Smooth muscle cell (in vitro differentiated cells): ENCODE measurements at regions not wholly inside any gene's neighbourhood (a gene's known extent, or its start where the extent isn't known, plus 50 kb on each side); places are given as distances from the start of the nearest gene placed in this dataset.

Source experiments
- DNase-seq: peaks from one replicate; lab custom pipeline; 2025; ENCODE audit not compliant: unreplicated experiment; lab: John Stamatoyannopoulos, UW
- H2AFZ ChIP-seq: fragments of 200-600 bp; sonication (generic); 2 replicates; pipeline ENCODE4 v1.6.0; 2016; ENCODE audit warnings: antibody characterized with exemption, low read depth, mild to moderate bottlenecking
- H3F3A ChIP-seq: fragments of 200-600 bp; sonication (generic); 2 replicates; pipeline ENCODE4 v1.6.0; 2017; ENCODE audit warnings: antibody characterized with exemption, low read depth
- H3K27ac ChIP-seq: fragments of 200-600 bp; sonication (generic); 2 replicates; pipeline ENCODE4 v1.5.1; 2016; ENCODE audit warnings: low read depth, mild to moderate bottlenecking
- H3K27me3 ChIP-seq: fragments of 200-600 bp; sonication (generic); 2 replicates; pipeline ENCODE4 v1.6.1; 2016; ENCODE audit warnings: low read depth, mild to moderate bottlenecking
- H3K36me3 ChIP-seq: fragments of 200-600 bp; sonication (generic); 2 replicates; pipeline ENCODE4 v1.5.1; 2016; ENCODE audit warnings: low read depth
- H3K4me1 ChIP-seq: fragments of 200-600 bp; sonication (generic); 2 replicates; pipeline ENCODE4 v1.5.1; 2016; ENCODE audit warnings: low read depth
- H3K4me2 ChIP-seq: fragments of 200-600 bp; sonication (generic); 2 replicates; pipeline ENCODE4 v1.6.0; 2016; ENCODE audit warnings: mild to moderate bottlenecking
- H3K4me3 ChIP-seq: fragments of 200-600 bp; sonication (generic); 2 replicates; pipeline ENCODE4 v1.5.1; 2016; ENCODE audit warnings: mild to moderate bottlenecking
- H3K79me2 ChIP-seq: fragments of 200-600 bp; sonication (generic); 2 replicates; pipeline ENCODE4 v1.6.0; 2016; ENCODE audit warnings: low read depth, mild to moderate bottlenecking
- H3K9ac ChIP-seq: fragments of 200-600 bp; sonication (generic); 2 replicates; pipeline ENCODE4 v1.6.0; 2016; ENCODE audit warnings: low read depth
- H3K9me3 ChIP-seq: fragments of 200-600 bp; sonication (generic); replicated peaks from 2 replicates; pipeline ENCODE4 v1.5.1; 2016; ENCODE audit warnings: low read depth
- H4K20me1 ChIP-seq: fragments of 200-600 bp; sonication (generic); 2 replicates; pipeline ENCODE4 v1.6.0; 2016; ENCODE audit warnings: low read depth
- CTCF ChIP-seq: fragments of 200-600 bp; sonication (generic); IDR thresholded peaks from 2 replicates; pipeline ENCODE4 v1.5.1; 2017; ENCODE audit warnings: borderline replicate concordance, mild to moderate bottlenecking, antibody characterized with exemption; ENCODE audit not compliant: insufficient read depth, poor library complexity, severe bottlenecking
- WGBS: methylation state at CpG from one replicate; pipeline ENCODE4 v1.1.7; 2016; ENCODE audit warnings: low lambda C conversion rate; 5-methylcytosine and 5-hydroxymethylcytosine counted together

- Histone ChIP-seq H3F3A (no peaks in the 10 kb centered on the region), H3K27ac (no peak overlapping the region), H4K20me1 (no peaks in the 10 kb centered on the region), H3K79me2 (no peaks in the 10 kb centered on the region), H3K27me3 (no peaks in the 10 kb centered on the region), H3K9me3 (no peaks in the 10 kb centered on the region), H3K36me3 (no peaks in the 10 kb centered on the region), H3K9ac (no peak overlapping the region), H3K4me1 (no peaks in the 10 kb centered on the region), H3K4me3 (no peak overlapping the region), H2AFZ (no peak overlapping the region), H3K4me2 (no peak overlapping the region)
- 92% methylated on average over 2 of the region's 2 CpGs for WGBS
- TF ChIP-seq CTCF: no peak
- no peak for DNase-seq
Measured at GRCh38 chr6:106778943-106779342, 149.6 kb downstream of the QRSL1 start.

- Histone ChIP-seq H3K9ac (no peak overlapping the region), H3K79me2 (no peaks in the 10 kb centered on the region), H3K4me1 (no peaks in the 10 kb centered on the region), H2AFZ (no peak overlapping the region), H3K27me3 (no peaks in the 10 kb centered on the region), H3K36me3 (no peaks in the 10 kb centered on the region), H3K4me3 (no peak overlapping the region), H3K27ac (peak overlapping the region; percentile 16), H3K4me2 (no peak overlapping the region), H3K9me3 (no peaks in the 10 kb centered on the region), H4K20me1 (no peaks in the 10 kb centered on the region), H3F3A (no peaks in the 10 kb centered on the region)
- TF ChIP-seq CTCF: no peak
- WGBS: 56% methylated on average over 8 of the region's 8 CpGs
- no peak for DNase-seq
Measured at GRCh38 chr6:106773996-106774629, 144.7 kb downstream of the QRSL1 start.

GRCh38 chr6:106773522-106773921 lies 144.1 kb downstream of the QRSL1 start:
- peak overlapping the region; percentile 18 for H3K27ac ChIP-seq
- H3K9me3 ChIP-seq: no peaks in the 10 kb centered on the region
- H3K79me2 ChIP-seq: no peaks in the 10 kb centered on the region
- H3K4me2 ChIP-seq: no peak overlapping the region
- no peaks in the 10 kb centered on the region for H3K27me3 ChIP-seq
- no peaks in the 10 kb centered on the region for H4K20me1 ChIP-seq
- H3K9ac ChIP-seq: no peak overlapping the region
- H3K4me1 ChIP-seq: no peaks in the 10 kb centered on the region
- no peak for DNase-seq
- 34% methylated on average over 3 of the region's 3 CpGs for WGBS
- no peak overlapping the region for H2AFZ ChIP-seq
- no peaks in the 10 kb centered on the region for H3F3A ChIP-seq
- no peaks in the 10 kb centered on the region for H3K36me3 ChIP-seq
- TF ChIP-seq CTCF: no peak
- no peak overlapping the region for H3K4me3 ChIP-seq

- H3K4me3 ChIP-seq: no peak overlapping the region
- no peaks in the 10 kb centered on the region for H3K79me2 ChIP-seq
- 89% methylated on average over 7 of the region's 7 CpGs for WGBS
- no peak overlapping the region for H2AFZ ChIP-seq
- no peaks in the 10 kb centered on the region for H3K4me1 ChIP-seq
- peak overlapping the region; percentile 18 for H3K27ac ChIP-seq
- no peak overlapping the region for H3K9ac ChIP-seq
- H4K20me1 ChIP-seq: no peaks in the 10 kb centered on the region
- no peaks in the 10 kb centered on the region for H3F3A ChIP-seq
- no peak for DNase-seq
- no peak overlapping the region for H3K4me2 ChIP-seq
- no peaks in the 10 kb centered on the region for H3K9me3 ChIP-seq
- H3K27me3 ChIP-seq: no peaks in the 10 kb centered on the region
- TF ChIP-seq CTCF: no peak
- no peaks in the 10 kb centered on the region for H3K36me3 ChIP-seq
Measured at GRCh38 chr6:106772270-106773142, 143.1 kb downstream of the QRSL1 start.
